SH-SY5Y (cell line): ENCODE measurements at regions not wholly inside any gene's neighbourhood (a gene's known extent, or its start where the extent isn't known, plus 50 kb on each side); places are given as distances from the start of the nearest gene placed in this dataset.

Experiments used
- GATA2 ChIP-seq: IDR thresholded peaks from 2 replicates; pipeline ENCODE4 v1.6.1; 2011; ENCODE audit warnings: mild to moderate bottlenecking, low read depth, low read length
- GATA3 ChIP-seq: IDR thresholded peaks from 2 replicates; pipeline ENCODE4 v1.6.1; 2011; ENCODE audit warnings: low read depth, mild to moderate bottlenecking, low read length, moderate library complexity

- TF ChIP-seq GATA2, result no peak
- TF ChIP-seq GATA3, result no peak
Observed at GRCh38 chr12:58421990-58422389, 480.6 kb downstream of the ATP23 start.
